Spleen (tissue), 11 donors: ENCODE measurements at regions not wholly inside any gene's neighbourhood (a gene's known extent, or its start where the extent isn't known, plus 50 kb on each side); places are given as distances from the start of the nearest gene placed in this dataset.

Experiments used
- DNase-seq: peaks from one replicate; pipeline ENCODE4 v3.0.0-alpha.2; 2020
- H3K27ac ChIP-seq, 8 donors: fragments of 200-600 bp; sonication (generic) in 7 of 8; 1 replicate in 4 of 8; 2 replicates in 4 of 8; pipeline versions ENCODE4 v1.5.0 to v1.8.0; 2016 to 2021; ENCODE audit warnings: inconsistent platforms in 4 of 8, mild to moderate bottlenecking in 4 of 8, moderate library complexity in 1 of 8
- H3K27me3 ChIP-seq, 7 donors: fragments of 200-600 bp; sonication (generic) in 6 of 7; replicated peaks in 1 of 7; 1 replicate in 4 of 7; 2 replicates in 3 of 7; pipeline versions ENCODE4 v1.5.0 to v1.8.0; 2016 to 2021; ENCODE audit warnings: inconsistent platforms in 3 of 7, mild to moderate bottlenecking in 1 of 7
- H3K36me3 ChIP-seq, 6 donors: fragments of 200-600 bp; sonication (generic) in 5 of 6; 1 replicate in 4 of 6; 2 replicates in 2 of 6; pipeline versions ENCODE4 v1.5.0 to v1.8.0; 2016 to 2021; ENCODE audit warnings: inconsistent platforms in 2 of 6
- H3K4me1 ChIP-seq, 6 donors: fragments of 200-600 bp; sonication (generic) in 5 of 6; 1 replicate in 3 of 6; 2 replicates in 3 of 6; pipeline versions ENCODE4 v1.5.0 to v1.8.0; 2016 to 2021; ENCODE audit warnings: inconsistent platforms in 3 of 6
- H3K4me3 ChIP-seq, 8 donors: fragments of 200-600 bp; sonication (generic) in 7 of 8; 1 replicate in 4 of 8; 2 replicates in 4 of 8; pipeline versions ENCODE4 v1.5.0 to v1.8.0; 2016 to 2021; ENCODE audit warnings: inconsistent platforms in 4 of 8, mild to moderate bottlenecking in 4 of 8, moderate library complexity in 2 of 8
- H3K9me3 ChIP-seq, 8 donors: fragments of 200-600 bp; sonication (generic) in 7 of 8; 1 replicate in 4 of 8; 2 replicates in 4 of 8; pipeline versions ENCODE4 v1.5.0 to v1.8.0; 2016 to 2021; ENCODE audit warnings: inconsistent platforms in 4 of 8
- POLR2A ChIP-seq, 3 donors: fragments of 450-650 bp; IDR thresholded peaks; one replicate each; pipeline ENCODE4 v1.5.1; 2017; ENCODE audit warnings: antibody characterized with exemption in 3 of 3, mild to moderate bottlenecking in 1 of 3
- POLR2AphosphoS5 ChIP-seq, 3 donors: sonication (generic); formaldehyde crosslinking; IDR thresholded peaks; one replicate each; pipeline ENCODE4 v1.5.1; 2017; ENCODE audit warnings: antibody characterized with exemption in 3 of 3
- WGBS, 5 donors: extraction: QIAGEN DNeasy Blood & Tissue Kit in 3 of 5; methylation state at CpG; one replicate each; pipeline versions ENCODE4 v1.1.5 to v1.1.7; 2013 to 2018; 5-methylcytosine and 5-hydroxymethylcytosine counted together
- intact Hi-C: fragments of 100-400 bp; cut with DNase I; formaldehyde crosslinking; loops from one replicate; pipeline ENCODE4 v1.15.0; 2023; ENCODE audit warnings: low total_unique reads
- TF ChIP-seq, protein P1 (sequence below), 11 experiments: fragments of 200-600 bp in 7 of 11; fragments of 450-650 bp in 4 of 11; sonication (generic) in 4 of 11; IDR thresholded peaks in 8 of 11; conservative IDR thresholded peaks in 3 of 11; 1 replicate in 7 of 11; 2 replicates in 4 of 11; pipeline versions ENCODE4 v1.4.0 to v1.8.0; 2016 to 2021; ENCODE audit warnings: antibody characterized with exemption in 11 of 11, inconsistent platforms in 4 of 11, mild to moderate bottlenecking in 1 of 11
- donor health status: healthy with polysubstance abuse.
- donor health status: DM: no; HTN: no; CAD: no; lungs with moderate emphysema.
- donor health status: DM: no; HTN: no; CAD: no.
- donor health status: Bipolar disorder and iron deficiency.
- donor health status: healthy.
- donor health status: DM: no; HTN: no; CAD: no.
- donor health status: DM: yes; HTN: yes; CAD: no.

DNA sequence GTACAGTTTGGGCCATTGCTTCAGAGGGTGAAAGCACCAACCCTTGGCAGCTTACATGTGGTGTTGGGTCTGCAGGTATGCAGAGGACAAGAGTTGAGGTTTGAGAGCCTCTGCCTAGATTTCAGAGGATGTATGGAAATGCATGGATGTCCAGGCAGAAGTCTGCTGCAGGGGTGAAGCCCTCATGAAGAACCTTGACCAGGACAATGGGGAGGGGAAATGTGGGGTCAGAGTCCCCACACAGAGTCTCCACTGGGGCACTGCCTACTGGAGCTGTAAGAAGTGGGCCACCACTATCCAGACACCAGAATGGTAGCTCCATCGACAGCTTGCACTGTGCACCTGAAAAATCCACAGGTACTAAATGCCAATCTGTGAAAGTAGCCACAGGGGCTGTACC is 113.6 kb upstream of the SPATA31C2 start:
- 76 to 100% (median 88%) methylated on average over 1 of the region's 1 CpG for WGBS, 5 donors
- no peak for TF ChIP-seq POLR2AphosphoS5 (IDR thresholded peaks at IDR 0.05)
- no peak for TF ChIP-seq POLR2A (IDR thresholded peaks at IDR 0.05)
- TF ChIP-seq, protein P1, sequence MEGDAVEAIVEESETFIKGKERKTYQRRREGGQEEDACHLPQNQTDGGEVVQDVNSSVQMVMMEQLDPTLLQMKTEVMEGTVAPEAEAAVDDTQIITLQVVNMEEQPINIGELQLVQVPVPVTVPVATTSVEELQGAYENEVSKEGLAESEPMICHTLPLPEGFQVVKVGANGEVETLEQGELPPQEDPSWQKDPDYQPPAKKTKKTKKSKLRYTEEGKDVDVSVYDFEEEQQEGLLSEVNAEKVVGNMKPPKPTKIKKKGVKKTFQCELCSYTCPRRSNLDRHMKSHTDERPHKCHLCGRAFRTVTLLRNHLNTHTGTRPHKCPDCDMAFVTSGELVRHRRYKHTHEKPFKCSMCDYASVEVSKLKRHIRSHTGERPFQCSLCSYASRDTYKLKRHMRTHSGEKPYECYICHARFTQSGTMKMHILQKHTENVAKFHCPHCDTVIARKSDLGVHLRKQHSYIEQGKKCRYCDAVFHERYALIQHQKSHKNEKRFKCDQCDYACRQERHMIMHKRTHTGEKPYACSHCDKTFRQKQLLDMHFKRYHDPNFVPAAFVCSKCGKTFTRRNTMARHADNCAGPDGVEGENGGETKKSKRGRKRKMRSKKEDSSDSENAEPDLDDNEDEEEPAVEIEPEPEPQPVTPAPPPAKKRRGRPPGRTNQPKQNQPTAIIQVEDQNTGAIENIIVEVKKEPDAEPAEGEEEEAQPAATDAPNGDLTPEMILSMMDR (IDR thresholded peaks at IDR 0.05 in 8 of 11, conservative IDR thresholded peaks at IDR 0.05 in 3 of 11), result no peak
- no peaks in the 10 kb centered on the region for H3K36me3 ChIP-seq

DNA sequence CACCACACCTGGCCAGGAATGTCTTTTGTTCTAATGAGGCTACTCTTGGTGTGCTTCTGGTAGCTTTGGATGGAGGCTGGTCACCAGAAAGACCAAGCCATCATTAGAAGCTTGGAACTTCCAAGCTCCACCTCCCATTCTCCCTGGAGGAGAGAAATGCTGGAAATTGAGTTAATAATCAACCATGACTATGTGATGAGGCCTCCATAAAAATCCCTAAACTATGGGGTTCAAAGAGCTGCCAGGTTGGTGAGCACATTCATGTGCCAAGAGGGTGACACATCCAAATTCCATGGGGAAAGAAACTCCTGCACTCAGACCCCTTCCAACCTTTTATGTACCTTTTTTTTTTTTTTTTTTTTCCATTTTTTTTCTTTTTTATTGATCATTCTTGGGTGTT is 105.5 kb upstream of the SPATA31C2 start:
- H3K4me1 ChIP-seq, result no peaks in the 10 kb centered on the region
- H3K36me3 ChIP-seq, result no peaks in the 10 kb centered on the region
- H3K27ac ChIP-seq, result no peak overlapping the region
- H3K4me3 ChIP-seq, result no peak overlapping the region
- no peaks in the 10 kb centered on the region for H3K9me3 ChIP-seq
- no peaks in the 10 kb centered on the region for H3K27me3 ChIP-seq
- no peak for DNase-seq
- TF ChIP-seq POLR2A (IDR thresholded peaks at IDR 0.05), result no peak
- TF ChIP-seq, protein P1 (IDR thresholded peaks at IDR 0.05 in 8 of 11, conservative IDR thresholded peaks at IDR 0.05 in 3 of 11), result no peak
- no peak for TF ChIP-seq POLR2AphosphoS5 (IDR thresholded peaks at IDR 0.05)
- intact Hi-C loops, result no loop called here

More for the DNA sequence above, 113.6 kb upstream of the SPATA31C2 start:
- Histone ChIP-seq H3K9me3 (peaks cover 0 to 39% (median 31%) of the 10 kb centered on the region in 8 donors), H3K4me1 (no peaks in the 10 kb centered on the region), H3K4me3 (no peak overlapping the region), H3K27me3 (peaks cover 0 to 2% (median 0%) of the 10 kb centered on the region in 7 donors), H3K27ac (no peak overlapping the region)
- intact Hi-C loops, result no loop called here
- DNase-seq, result no peak

DNA sequence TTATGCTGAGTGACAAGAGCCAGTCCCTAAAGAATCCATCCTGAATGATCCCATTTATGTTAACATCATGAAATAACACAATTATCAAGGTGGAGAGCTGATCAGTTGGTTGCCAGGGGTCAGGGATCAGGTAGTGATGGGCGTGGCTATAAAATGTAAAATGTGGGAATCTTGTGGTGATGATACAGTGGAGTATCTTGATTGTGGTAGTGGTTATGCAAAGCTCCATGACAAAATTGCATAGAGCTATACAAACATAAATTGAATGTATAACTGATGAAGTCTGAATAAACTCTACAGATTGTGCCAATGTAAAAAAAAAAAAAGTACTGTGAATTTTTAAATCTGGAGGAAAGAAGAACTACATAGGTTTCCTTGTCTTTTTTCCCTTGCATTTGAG is 104.6 kb upstream of the SPATA31C2 start:
- TF ChIP-seq, protein P1 (IDR thresholded peaks at IDR 0.05 in 8 of 11, conservative IDR thresholded peaks at IDR 0.05 in 3 of 11), result no peak
- TF ChIP-seq POLR2AphosphoS5 (IDR thresholded peaks at IDR 0.05), result no peak
- no peak for TF ChIP-seq POLR2A (IDR thresholded peaks at IDR 0.05)
- WGBS, 5 donors, result 74 to 95% (median 86%) methylated on average over 1 of the region's 1 CpG
- H3K27me3 ChIP-seq, result no peaks in the 10 kb centered on the region

DNA sequence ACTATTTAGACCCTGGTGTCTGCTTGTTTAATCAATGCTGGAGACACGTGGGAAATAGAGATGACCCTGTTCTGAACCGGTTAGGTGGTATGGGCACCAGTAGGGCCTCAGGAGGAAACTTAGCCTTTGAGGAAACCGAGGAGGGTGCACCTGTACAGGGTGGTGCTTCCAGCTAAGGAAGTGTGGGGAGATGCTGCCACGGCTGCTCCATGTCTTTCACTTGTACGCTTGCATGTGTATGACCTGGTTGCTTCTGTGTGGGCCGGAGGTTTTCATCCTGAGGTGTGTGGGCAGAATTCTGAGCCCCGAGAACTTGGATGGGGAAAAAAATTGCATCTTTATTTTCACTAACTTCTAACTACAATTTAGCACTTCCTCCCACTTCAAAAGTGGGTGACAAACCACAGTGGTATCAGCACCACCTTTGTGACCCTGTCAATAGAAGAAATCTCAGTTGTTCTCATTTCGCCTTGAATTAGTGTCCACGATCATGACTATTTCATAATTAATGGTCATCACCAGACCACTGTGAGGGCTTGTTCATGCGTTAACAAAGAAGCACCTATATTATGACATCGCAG is 99.8 kb upstream of the SPATA31C2 start:
- no peaks in the 10 kb centered on the region for H3K36me3 ChIP-seq
- H3K4me3 ChIP-seq, result no peak overlapping the region
- DNase-seq, result no peak
- TF ChIP-seq, protein P1 (IDR thresholded peaks at IDR 0.05 in 8 of 11, conservative IDR thresholded peaks at IDR 0.05 in 3 of 11), result no peak
- no peak for TF ChIP-seq POLR2AphosphoS5 (IDR thresholded peaks at IDR 0.05)
- TF ChIP-seq POLR2A (IDR thresholded peaks at IDR 0.05), result no peak
- intact Hi-C loops, result no loop called here
- H3K4me1 ChIP-seq, result peaks cover 0 to 3% (median 0%) of the 10 kb centered on the region in 6 donors
- H3K27ac ChIP-seq, result no peak overlapping the region
- no peaks in the 10 kb centered on the region for H3K27me3 ChIP-seq
- 71 to 77% (median 73%) methylated on average over 11 of the region's 11 CpGs for WGBS, 5 donors
- no peaks in the 10 kb centered on the region for H3K9me3 ChIP-seq

More for the DNA sequence above, 104.6 kb upstream of the SPATA31C2 start:
- Histone ChIP-seq H3K27ac (no peak overlapping the region), H3K9me3 (no peaks in the 10 kb centered on the region), H3K36me3 (no peaks in the 10 kb centered on the region), H3K4me1 (peaks cover 0 to 3% (median 0%) of the 10 kb centered on the region in 6 donors), H3K4me3 (no peak overlapping the region)
- intact Hi-C loops, result no loop called here
- no peak for DNase-seq
